B cell (primary cell): ENCODE measurements at regions not wholly inside any gene's neighbourhood (a gene's known extent, or its start where the extent isn't known, plus 50 kb on each side); places are given as distances from the start of the nearest gene placed in this dataset.

ENCODE experiments used
- ATAC-seq: fragments of 200-7000 bp; cut with Tn5 transposase; one replicate; pipeline ENCODE4 v1.10.0; 2021; ENCODE audit warnings: low read depth, mild to moderate bottlenecking, moderate number of reproducible peaks, moderate library complexity
- CTCF ChIA-PET: fragments of 350-600 bp; sonication (Branson Sonifier 250); formaldehyde crosslinking; loops from one replicate; lab custom pipeline; 2021; ENCODE audit warnings: antibody characterized with exemption, inconsistent platforms; lab: Charles Lee
- POLR2A ChIA-PET: fragments of 350-600 bp; sonication (Branson Sonifier 250); formaldehyde crosslinking; loops from one replicate; lab custom pipeline; 2021; ENCODE audit warnings: antibody characterized with exemption; lab: Charles Lee
- DNase-seq: peaks from one replicate; pipeline ENCODE4 v3.0.0; 2013
- H2AFZ ChIP-seq: 2 replicates; pipeline ENCODE4 v1.6.1; 2012; ENCODE audit warnings: mild to moderate bottlenecking, low read depth, low read length; ENCODE audit not compliant: insufficient read depth, poor library complexity, severe bottlenecking
- H3K27ac ChIP-seq, 2 donors: 1 replicate in 1 of 2; 2 replicates in 1 of 2; pipeline ENCODE4 v1.5.1; 2012 to 2013; ENCODE audit warnings: low read length in 2 of 2, mild to moderate bottlenecking in 2 of 2, moderate library complexity in 1 of 2
- H3K27me3 ChIP-seq, 4 experiments: fragments of 200-600 bp in 1 of 4; sonication (generic) in 1 of 4; replicated peaks in 1 of 4; 1 replicate in 2 of 4; 2 replicates in 2 of 4; pipeline versions ENCODE4 v1.6.1 to v1.7.0; 2013 to 2016; ENCODE audit warnings: low read length in 3 of 4, mild to moderate bottlenecking in 2 of 4, mixed read lengths in 1 of 4, moderate library complexity in 1 of 4; ENCODE audit not compliant: insufficient read depth in 4 of 4, control insufficient read depth in 3 of 4; ENCODE audit errors: control extremely low read depth in 1 of 4
- H3K36me3 ChIP-seq, 2 experiments: replicated peaks in 1 of 2; 1 replicate in 1 of 2; 2 replicates in 1 of 2; pipeline versions ENCODE4 v1.6.1 to v1.7.1; 2013; ENCODE audit warnings: low read length in 1 of 2; ENCODE audit not compliant: insufficient read depth in 2 of 2, control insufficient read depth in 1 of 2; ENCODE audit errors: control extremely low read depth in 1 of 2, extremely low read depth in 1 of 2
- H3K4me1 ChIP-seq, 2 donors: fragments of 200-600 bp in 1 of 2; sonication (generic) in 1 of 2; 1 replicate in 1 of 2; 2 replicates in 1 of 2; pipeline versions ENCODE4 v1.5.1 to v1.6.1; 2013 to 2017; ENCODE audit warnings: low read length in 2 of 2; ENCODE audit not compliant: control insufficient read depth in 2 of 2, insufficient read depth in 2 of 2
- H3K4me2 ChIP-seq: replicated peaks from 2 replicates; pipeline ENCODE3; 2012; ENCODE audit warnings: mild to moderate bottlenecking, low read depth, low read length; ENCODE audit not compliant: poor library complexity, severe bottlenecking
- H3K4me3 ChIP-seq, 5 experiments: fragments of 200-600 bp in 1 of 5; sonication (generic) in 1 of 5; 1 replicate in 3 of 5; 2 replicates in 2 of 5; pipeline versions ENCODE4 v1.5.1 to v1.7.0; 2011 to 2016; ENCODE audit warnings: low read length in 4 of 5, mild to moderate bottlenecking in 4 of 5, low read depth in 2 of 5, control low read depth in 1 of 5, moderate library complexity in 1 of 5; ENCODE audit not compliant: insufficient read depth in 1 of 5; ENCODE audit errors: control extremely low read depth in 1 of 5, extremely low read depth in 1 of 5
- H3K79me2 ChIP-seq: fragments of 200-600 bp; sonication (generic); one replicate; pipeline ENCODE4 v1.6.0; 2016; ENCODE audit warnings: low read length; ENCODE audit not compliant: control insufficient read depth, insufficient read depth
- H3K9ac ChIP-seq: fragments of 200-600 bp; sonication (generic); 2 replicates; pipeline ENCODE4 v1.6.1; 2017; ENCODE audit warnings: mild to moderate bottlenecking, low read length, moderate library complexity
- H3K9me3 ChIP-seq, 3 donors: one replicate each; pipeline versions ENCODE4 v1.6.1 to v1.7.1; 2013; ENCODE audit warnings: low read length in 2 of 3; ENCODE audit not compliant: control insufficient read depth in 2 of 3, insufficient read depth in 1 of 3; ENCODE audit errors: control extremely low read depth in 1 of 3
- H4K20me1 ChIP-seq: 2 replicates; pipeline ENCODE4 v1.6.0; 2012; ENCODE audit warnings: mild to moderate bottlenecking, low read length; ENCODE audit not compliant: insufficient read depth, control insufficient read depth, poor library complexity, severe bottlenecking
- H3K27ac Mint-ChIP-seq: one replicate; pipeline ENCODE4 v1.8.0; 2021; ENCODE audit warnings: mixed read lengths
- H3K27me3 Mint-ChIP-seq: one replicate; pipeline ENCODE4 v1.8.0; 2021; ENCODE audit warnings: mixed read lengths
- H3K4me1 Mint-ChIP-seq: one replicate; pipeline ENCODE4 v1.8.0; 2021; ENCODE audit warnings: mixed read lengths
- H3K4me3 Mint-ChIP-seq: one replicate; pipeline ENCODE4 v1.8.0; 2021; ENCODE audit warnings: mixed read lengths
- H3K9me3 Mint-ChIP-seq: one replicate; pipeline ENCODE4 v1.8.0; 2022; ENCODE audit warnings: mixed read lengths; ENCODE audit not compliant: insufficient read depth
- EZH2 ChIP-seq: IDR thresholded peaks from 2 replicates; pipeline ENCODE4 v1.6.1; 2012; ENCODE audit warnings: borderline replicate concordance, low read depth, mild to moderate bottlenecking, moderate library complexity, low read length; ENCODE audit not compliant: insufficient read depth, poor library complexity, severe bottlenecking
- WGBS: methylation state at CpG from one replicate; pipeline ENCODE4 v1.1.5; 2013; ENCODE audit warnings: missing lambda C conversion rate; ENCODE audit not compliant: insufficient coverage; 5-methylcytosine and 5-hydroxymethylcytosine counted together
- intact Hi-C: fragments of 100-400 bp; cut with micrococcal nuclease; formaldehyde crosslinking; loops from one replicate; pipeline ENCODE4 v1.10.0; 2022
- TF ChIP-seq, protein P1 (sequence below): fragments of 200-600 bp; IDR thresholded peaks from one replicate; pipeline ENCODE4 v1.8.0; 2022; ENCODE audit warnings: antibody characterized with exemption, mild to moderate bottlenecking

DNA sequence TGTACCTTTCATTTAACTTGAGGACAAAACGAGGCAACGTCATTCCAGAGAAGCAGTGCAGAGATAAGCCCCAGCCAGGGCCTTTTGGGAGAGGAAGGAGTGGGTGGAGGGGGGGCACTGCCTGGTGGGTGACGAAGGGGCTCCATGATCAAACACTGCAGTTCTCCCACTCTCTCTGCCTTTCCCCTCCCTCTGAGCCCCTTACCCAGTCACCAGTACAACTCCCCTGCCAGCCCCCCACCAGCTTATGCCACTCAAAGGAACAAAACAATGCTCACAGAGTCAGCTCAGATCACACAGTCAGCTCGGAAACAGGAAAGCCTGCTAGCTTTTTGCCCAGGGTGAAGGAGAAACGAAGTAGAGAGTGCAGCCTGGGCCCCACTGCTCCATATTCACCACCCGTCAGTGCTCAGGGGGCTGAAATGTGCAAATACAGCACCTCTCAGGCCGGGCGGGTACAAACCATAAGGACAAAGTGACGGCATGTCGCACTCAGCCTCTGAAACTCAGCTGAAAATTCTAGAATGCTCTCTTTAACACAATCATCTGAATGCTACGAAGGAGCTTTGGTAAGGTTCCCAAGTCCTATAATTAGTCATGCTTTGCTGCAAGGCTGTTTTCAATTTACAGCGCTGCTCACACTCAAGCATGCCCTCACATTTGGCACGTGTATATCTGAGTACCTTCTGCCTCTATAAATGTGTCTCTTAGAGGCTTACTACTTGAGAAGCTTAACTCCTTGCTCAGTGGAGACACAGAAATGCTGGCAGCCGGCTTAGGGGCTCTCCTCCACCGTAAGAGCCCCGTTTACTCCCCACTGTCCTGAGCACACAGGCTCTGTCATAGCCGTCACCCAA is 65.8 kb upstream of the RAB4A start:
- Histone ChIP-seq H3K4me1 (peaks cover under 1% of the 10 kb centered on the region in 2 donors), H3K27me3 (no peaks in the 10 kb centered on the region), H3K36me3 (no peaks in the 10 kb centered on the region), H2AFZ (no peak overlapping the region), H3K9me3 (no peaks in the 10 kb centered on the region), H3K4me2 (no peak overlapping the region), H4K20me1 (no peaks in the 10 kb centered on the region), H3K9ac (no peak overlapping the region), H3K4me3 (no peak overlapping the region), H3K27ac (no peak overlapping the region), H3K79me2 (no peaks in the 10 kb centered on the region)
- ChIA-PET CTCF (interaction anchor here (0.6 kb wide), 1 partner anchor 746 kb away, joined by 3 read pairs; no protein-coding TSS in a partner anchor), POLR2A (no interaction called here)
- intact Hi-C loops: no loop called here
- no peak for DNase-seq
- no peak overlapping the region for H3K4me3 Mint-ChIP-seq
- no peak for TF ChIP-seq EZH2
- TF ChIP-seq, protein P1, sequence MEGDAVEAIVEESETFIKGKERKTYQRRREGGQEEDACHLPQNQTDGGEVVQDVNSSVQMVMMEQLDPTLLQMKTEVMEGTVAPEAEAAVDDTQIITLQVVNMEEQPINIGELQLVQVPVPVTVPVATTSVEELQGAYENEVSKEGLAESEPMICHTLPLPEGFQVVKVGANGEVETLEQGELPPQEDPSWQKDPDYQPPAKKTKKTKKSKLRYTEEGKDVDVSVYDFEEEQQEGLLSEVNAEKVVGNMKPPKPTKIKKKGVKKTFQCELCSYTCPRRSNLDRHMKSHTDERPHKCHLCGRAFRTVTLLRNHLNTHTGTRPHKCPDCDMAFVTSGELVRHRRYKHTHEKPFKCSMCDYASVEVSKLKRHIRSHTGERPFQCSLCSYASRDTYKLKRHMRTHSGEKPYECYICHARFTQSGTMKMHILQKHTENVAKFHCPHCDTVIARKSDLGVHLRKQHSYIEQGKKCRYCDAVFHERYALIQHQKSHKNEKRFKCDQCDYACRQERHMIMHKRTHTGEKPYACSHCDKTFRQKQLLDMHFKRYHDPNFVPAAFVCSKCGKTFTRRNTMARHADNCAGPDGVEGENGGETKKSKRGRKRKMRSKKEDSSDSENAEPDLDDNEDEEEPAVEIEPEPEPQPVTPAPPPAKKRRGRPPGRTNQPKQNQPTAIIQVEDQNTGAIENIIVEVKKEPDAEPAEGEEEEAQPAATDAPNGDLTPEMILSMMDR: no peak
- peaks cover 17% of the 10 kb centered on the region for H3K27me3 Mint-ChIP-seq
- ATAC-seq: no peak
- H3K4me1 Mint-ChIP-seq: peaks cover 2% of the 10 kb centered on the region
- 92% methylated on average over 13 of the region's 17 CpGs for WGBS
- no peaks in the 10 kb centered on the region for H3K9me3 Mint-ChIP-seq
- H3K27ac Mint-ChIP-seq: no peak overlapping the region

DNA sequence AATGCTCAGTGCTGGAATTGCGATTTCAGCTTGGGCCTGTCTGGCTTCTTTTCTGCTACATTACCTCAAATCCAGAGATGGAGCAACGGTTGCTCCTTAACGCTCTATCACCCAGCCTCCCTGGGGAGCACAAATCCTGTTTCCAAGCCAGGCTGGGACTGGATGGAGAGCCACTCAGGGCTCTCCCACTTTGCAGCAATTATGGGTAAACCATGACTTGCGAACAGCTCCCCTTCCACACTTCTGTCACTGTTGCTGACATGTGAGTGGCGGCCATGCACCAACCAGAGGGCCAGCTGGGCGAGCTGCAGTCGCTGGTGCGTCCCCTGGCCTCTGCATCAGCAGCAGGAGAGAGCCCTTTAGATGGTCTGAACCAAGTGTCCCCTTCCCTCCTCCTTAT is 65.1 kb upstream of the RAB4A start:
- Mint-ChIP-seq H3K4me1 (no peaks in the 10 kb centered on the region), H3K27ac (no peak overlapping the region), H3K9me3 (no peaks in the 10 kb centered on the region), H3K4me3 (no peak overlapping the region), H3K27me3 (peaks cover 17% of the 10 kb centered on the region)
- Histone ChIP-seq H3K4me1 (no peaks in the 10 kb centered on the region), H3K27me3 (no peaks in the 10 kb centered on the region), H3K79me2 (no peaks in the 10 kb centered on the region), H3K4me2 (no peak overlapping the region), H3K9ac (no peak overlapping the region), H3K36me3 (no peaks in the 10 kb centered on the region), H3K27ac (no peak overlapping the region), H4K20me1 (no peaks in the 10 kb centered on the region), H3K4me3 (no peak overlapping the region), H3K9me3 (no peaks in the 10 kb centered on the region), H2AFZ (no peak overlapping the region)
- ATAC-seq (no peak), DNase-seq (no peak)
- TF ChIP-seq, protein P1: no peak
- TF ChIP-seq EZH2: no peak
- POLR2A ChIA-PET: no interaction called here
- intact Hi-C loops: no loop called here
- CTCF ChIA-PET: no interaction called here
- WGBS: 89% methylated on average over 8 of the region's 8 CpGs
